ENCODE measurements at regions not wholly inside any gene's neighbourhood (a gene's known extent, or its start where the extent isn't known, plus 50 kb on each side); places are given as distances from the start of the nearest gene placed in this dataset.

DNA sequence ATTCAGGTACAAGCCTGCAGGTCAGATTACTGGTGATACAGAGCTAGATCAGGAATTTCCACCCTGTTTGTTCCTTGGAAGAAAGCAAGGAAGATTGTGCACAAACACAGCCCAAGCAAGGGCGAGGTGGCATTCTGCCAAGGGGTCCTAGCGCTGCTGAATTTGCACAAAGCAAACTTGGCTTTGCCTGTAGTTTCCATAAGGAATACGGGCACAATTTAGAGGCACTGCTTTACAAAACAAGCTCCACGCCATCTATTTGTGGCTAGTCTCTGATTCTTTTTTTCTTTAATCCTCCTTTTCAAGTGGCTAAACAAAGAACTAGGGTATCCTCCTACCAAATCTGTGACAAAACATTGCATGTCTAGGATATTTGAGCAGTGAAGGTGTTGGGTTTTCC, 195.5 kb upstream of the ACVR2A start:
- peak; percentile 52 for DNase-seq (ENCODE audit: low read depth, low spot score)

DNA sequence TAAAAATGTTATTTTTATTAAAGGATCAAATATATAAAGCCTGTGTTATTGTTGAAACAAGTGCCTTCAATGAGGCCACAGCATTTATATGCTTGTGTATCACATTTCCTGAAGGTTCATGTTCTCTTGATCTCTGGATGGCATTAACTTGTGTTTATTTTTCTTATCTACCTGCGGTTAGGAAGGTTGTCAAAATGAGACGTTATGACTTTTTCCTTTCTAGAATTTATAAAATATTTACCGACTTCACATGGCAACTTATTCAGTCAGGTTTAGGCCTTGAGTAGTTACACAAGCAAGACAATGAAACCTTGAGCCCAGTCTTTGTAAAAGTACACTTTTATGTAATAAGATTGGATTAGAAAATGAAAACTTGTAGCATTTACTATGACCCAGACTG, 196.4 kb upstream of the ACVR2A start:
- no peak for DNase-seq (ENCODE audit: low read depth, low spot score)

DNA sequence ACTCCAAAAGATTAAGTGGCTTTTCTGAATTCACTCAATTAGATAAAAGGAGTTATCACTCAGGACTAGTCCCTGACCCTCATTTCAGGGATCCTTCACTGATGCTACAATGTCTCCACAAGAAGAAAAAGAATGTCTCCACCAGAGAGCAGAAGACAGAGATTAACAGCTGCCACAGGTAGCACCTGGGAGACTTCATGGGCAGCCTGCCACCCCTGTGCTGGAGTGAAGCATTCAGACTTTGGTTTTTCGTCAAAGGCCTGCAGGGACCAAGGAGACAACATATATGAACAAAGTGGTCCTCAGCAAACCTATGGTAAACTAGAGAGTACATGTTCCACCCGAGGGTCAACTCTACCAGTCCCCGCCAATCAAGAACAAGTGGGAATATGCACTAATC, 197.0 kb upstream of the ACVR2A start:
- no peak for DNase-seq (ENCODE audit: low read depth, low spot score)

DNA sequence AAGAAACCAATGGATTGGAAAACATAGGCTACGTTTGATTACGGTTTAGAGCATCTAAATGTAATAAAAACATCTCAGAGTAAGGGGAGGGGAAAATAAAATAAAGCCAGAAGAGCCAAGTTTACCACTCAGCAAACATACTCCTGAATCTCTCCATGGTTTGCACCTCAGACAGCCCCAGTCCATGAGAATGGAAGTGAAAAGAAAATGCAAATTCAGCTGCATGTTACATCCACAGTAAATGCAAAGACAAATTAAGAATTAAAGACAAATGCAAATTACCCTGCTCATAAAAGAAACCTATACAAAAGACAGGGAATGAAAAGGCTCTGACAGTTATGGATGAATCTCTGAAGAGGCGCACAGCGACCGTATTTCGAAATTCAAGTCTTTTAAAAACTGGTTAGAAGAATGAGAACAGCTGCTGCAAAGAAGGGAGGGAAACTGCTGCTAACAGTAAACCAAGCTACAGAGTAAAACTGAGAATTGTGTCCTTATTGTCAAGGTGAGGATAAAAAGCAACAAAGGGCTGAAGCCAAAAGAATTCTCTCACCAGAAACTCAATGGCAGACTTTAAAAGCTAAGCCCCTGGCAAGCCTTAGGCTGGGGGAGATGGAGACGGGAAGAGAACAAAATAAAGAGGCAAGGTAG, 197.9 kb upstream of the ACVR2A start:
- DNase-seq (ENCODE audit: low read depth, low spot score), result no peak

GRCh38 chr2:147644491-147644890, 200.3 kb upstream of the ACVR2A start:
- DNase-seq (ENCODE audit: low read depth, low spot score), result no peak

DNA sequence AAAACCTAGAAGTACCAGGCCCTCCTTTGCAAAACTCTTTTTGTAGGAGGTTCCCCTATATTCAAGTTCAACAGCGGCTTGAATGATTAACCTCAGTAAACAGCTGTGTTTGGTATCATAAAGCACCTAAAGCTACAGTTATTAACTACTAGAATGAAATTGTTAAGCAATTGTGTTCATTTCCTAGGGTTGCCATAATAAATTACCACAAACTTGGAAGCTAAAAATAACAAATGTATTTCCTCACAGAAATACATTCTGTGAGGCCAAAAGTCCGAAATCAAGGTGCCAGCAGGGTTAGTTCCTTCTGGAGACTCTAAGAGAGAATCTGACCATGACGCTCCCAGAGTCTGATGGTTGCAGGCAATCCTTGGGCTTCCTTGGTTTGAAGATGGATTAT, 202.1 kb upstream of the ACVR2A start:
- no peak for DNase-seq (ENCODE audit: low read depth, low spot score)

DNA sequence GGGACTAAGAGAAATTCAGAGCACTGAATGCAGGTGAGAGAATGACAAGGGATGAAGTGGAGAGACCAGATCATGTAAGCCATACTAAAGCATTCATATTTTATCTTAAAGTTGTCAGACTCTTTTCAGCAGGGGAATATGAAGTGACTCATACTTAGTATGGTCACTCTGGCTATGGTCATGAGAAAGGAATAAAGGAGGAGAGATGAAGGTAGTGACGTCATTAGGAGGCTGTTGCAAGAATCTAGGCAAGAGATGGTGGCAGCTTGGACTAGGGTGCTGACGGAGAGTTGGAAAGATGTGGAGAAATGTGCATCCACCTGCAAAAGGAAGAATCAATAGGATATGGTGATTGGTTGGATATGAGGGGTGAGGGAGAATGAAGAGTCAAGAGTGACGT, 203.2 kb upstream of the ACVR2A start:
- no peak for DNase-seq (ENCODE audit: low read depth, low spot score)

DNA sequence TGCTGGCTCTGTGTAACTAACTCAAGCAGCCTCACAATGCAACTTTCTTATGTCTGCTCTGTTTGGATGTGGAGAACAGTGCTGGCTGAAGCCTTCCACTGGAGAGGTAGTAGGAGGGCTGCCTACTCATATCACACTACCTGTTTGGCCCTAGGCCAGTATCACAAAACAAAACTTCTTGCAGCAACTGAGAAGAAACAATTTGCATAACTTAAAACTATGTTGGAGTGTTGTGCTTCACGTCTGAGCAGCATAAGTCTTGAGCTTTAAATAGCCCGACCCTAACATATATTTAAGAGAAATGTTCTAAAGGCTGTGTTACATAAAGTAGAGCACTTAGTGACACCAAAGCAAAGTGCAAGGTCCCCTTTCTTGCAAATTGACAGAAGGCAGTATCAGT, 204.9 kb upstream of the ACVR2A start:
- no peak for DNase-seq (ENCODE audit: low read depth, low spot score)

- DNase-seq (ENCODE audit: low read depth, low spot score), result no peak
Measured at GRCh38 chr2:147639386-147639785, 205.4 kb upstream of the ACVR2A start.

DNA sequence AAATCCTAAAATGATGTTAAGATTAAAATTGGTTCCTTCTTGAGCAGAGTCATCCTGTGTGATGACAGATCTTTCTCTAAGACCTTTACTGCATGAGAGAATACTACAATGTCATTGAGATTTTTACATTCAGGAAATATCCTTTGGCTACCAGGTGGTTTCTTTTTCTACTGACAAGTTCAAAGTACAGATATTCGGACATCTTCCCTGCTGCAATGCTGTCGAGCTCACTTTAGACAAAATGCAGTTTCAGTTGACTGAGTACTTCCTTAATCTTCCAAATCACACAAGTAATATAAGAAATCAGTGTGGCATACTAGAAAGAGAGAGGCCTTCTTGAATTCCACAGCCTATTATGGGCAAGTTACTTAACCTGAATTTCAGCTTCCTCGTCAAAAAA, 207.9 kb upstream of the ACVR2A start:
- no peak for DNase-seq (ENCODE audit: low read depth, low spot score)

GRCh38 chr2:147636238-147636882, 208.5 kb upstream of the ACVR2A start:
- DNase-seq (ENCODE audit: low read depth, low spot score), result peak; percentile 85

DNA sequence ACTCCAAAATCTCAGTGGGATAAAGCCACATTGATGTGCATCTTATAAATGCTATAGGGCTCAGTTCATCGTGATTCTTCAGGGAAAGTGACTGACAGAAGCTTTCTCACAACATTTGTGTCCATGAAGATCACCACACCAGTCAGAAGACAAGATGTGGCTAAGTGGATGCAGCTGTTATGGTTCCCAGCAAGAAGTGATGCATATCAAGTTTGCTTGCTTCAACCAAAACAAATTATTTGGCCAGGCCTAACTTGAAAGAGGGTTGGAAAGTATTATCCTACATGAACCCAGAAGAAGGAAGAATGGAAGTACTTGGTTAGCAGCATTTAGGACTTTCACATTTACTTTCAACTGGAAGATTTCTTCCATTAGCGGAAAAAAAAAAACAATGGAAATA, 210.0 kb upstream of the ACVR2A start:
- no peak for DNase-seq (ENCODE audit: low read depth, low spot score)

GRCh38 chr2:147632198-147632597, 212.6 kb upstream of the ACVR2A start:
- DNase-seq (ENCODE audit: low read depth, low spot score), result no peak

DNA sequence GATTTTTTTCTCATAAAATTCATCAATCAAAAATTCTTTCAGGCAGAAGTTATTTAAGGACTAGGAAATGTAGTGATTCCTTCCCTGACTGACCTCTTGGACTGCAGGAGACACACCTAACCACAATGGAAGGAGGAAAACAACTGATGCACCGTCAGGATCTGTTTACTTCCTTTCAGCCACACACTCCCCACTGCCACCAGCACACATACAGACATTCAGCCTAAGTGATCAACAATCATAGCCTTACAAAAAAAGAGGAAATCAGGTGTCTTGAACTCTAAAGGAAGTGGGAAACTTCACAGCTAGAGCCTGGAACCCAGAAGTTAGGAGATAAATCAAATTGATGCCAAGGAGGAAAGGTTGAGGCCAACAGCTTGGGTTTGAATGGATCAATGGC, 213.5 kb upstream of the ACVR2A start:
- no peak for DNase-seq (ENCODE audit: low read depth, low spot score)

- DNase-seq (ENCODE audit: low read depth, low spot score), result peak; percentile 31
Measured at GRCh38 chr2:147630585-147630984, 214.2 kb upstream of the ACVR2A start.

DNA sequence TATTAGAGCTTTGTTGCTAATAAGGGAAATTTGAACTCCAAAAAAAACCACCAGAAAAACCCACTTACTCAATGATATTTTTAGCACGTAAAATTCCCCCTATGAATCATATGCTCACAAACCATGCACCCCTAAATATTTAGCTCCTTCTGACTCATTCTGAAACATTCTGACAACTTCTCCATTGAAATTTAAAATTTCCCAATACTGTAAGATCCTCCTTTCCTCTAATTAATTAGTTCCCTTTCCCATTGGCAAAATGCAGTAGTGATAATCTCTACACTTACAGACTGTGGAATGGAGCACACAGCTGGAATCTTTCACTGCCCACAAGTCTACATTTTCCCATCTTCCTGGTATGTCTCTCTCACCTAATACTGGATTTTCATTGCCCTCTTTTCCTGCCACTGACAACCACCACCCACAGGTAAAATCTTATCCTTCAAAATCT, 215.8 kb upstream of the ACVR2A start:
- no peak for DNase-seq (ENCODE audit: low read depth, low spot score)

DNA sequence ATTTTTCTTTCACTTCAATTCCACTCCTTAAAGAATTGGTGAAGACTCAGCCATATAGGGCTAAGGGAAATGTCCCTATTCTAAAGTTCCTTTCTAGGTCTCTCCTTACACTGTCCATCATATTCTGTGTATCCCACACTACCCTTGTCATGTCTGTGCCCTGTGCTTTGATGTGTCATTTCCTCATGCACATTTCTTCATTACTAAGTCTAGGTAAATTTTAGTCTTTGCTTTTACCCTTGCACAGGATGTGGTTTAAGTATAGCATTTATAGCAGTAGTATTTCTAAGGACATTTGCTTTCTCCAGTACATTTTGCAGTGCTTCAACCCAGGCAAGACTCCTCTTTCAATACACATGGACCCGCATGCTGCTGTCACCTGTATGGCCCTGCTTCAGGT, 221.5 kb upstream of the ACVR2A start:
- no peak for DNase-seq (ENCODE audit: low read depth, low spot score)

GRCh38 chr2:147621656-147622197, 223.1 kb upstream of the ACVR2A start:
- DNase-seq (ENCODE audit: low read depth, low spot score), result no peak

DNA sequence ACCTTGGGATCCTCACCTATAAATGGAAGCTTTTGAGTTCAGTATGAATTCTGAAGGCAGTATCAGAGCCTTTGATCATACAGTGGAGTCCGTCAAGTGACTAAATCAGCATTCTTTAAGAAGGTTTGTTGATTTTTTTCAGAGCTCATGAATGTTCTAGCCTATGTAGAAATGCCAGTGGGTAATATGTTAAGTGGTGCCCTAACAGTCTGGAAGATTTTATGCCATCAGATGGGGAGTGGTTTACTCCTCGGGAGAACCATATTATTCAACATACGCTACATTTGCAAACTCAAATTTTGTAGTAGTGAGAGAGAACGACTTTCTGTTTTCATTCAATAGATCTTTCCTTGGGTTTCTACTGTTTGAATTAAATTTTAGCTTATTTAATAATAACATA, 225.0 kb upstream of the ACVR2A start:
- DNase-seq (ENCODE audit: low read depth, low spot score), result no peak

GRCh38 chr2:147615726-147616125, 229.1 kb upstream of the ACVR2A start:
- DNase-seq (ENCODE audit: low read depth, low spot score), result no peak

DNA sequence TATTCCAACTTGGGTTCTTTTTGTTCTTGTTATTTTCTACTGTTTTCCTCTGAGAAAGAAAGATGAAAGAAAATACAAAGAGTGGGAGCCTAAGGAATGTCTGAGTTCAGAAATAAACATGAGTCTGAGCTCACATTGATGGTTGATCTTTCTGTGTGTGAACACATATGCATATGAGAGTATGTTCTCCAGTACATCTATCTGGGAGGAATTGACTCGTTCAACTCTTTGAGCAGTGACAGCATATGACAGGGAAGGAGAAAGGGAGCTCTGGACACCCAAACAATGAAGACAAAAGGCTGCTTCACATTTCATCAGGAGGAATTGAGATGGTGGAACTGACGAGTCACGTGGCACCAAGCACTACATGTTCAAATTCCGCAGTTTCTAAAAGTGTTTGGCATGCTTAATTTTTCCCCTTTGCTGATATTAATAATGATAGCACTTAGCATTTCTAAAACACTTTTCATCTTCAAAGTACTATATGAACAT, 229.8 kb upstream of the ACVR2A start:
- no peak for DNase-seq (ENCODE audit: low read depth, low spot score)

- no peak for DNase-seq (ENCODE audit: low read depth, low spot score)
Measured at GRCh38 chr2:147614471-147614870, 230.4 kb upstream of the ACVR2A start.

- no peak for DNase-seq (ENCODE audit: low read depth, low spot score)
Measured at GRCh38 chr2:147610496-147611040, 234.3 kb upstream of the ACVR2A start.

Measured in astrocyte of the hippocampus (primary cell).